GM12891 (cell line): ENCODE measurements at regions not wholly inside any gene's neighbourhood (a gene's known extent, or its start where the extent isn't known, plus 50 kb on each side); places are given as distances from the start of the nearest gene placed in this dataset.

ENCODE experiments used
- DNase-seq: peaks from one replicate; pipeline ENCODE4 v3.0.0; 2011; ENCODE audit warnings: low spot score; ENCODE audit not compliant: insufficient read length
- FAIRE-seq: peaks from 2 replicates; lab custom pipeline; 2011; peaks lifted over from hg19 to GRCh38; lab: Jason Lieb, UNC
- PAX5 ChIP-seq: IDR thresholded peaks from 2 replicates; pipeline ENCODE4 v1.6.1; 2011; ENCODE audit warnings: low read length, moderate library complexity, mild to moderate bottlenecking; ENCODE audit not compliant: insufficient read depth, severe bottlenecking
- POLR2A ChIP-seq: IDR thresholded peaks from 2 replicates; pipeline ENCODE4 v1.6.1; 2011; ENCODE audit warnings: low read depth, low read length, control low read depth
- POLR2AphosphoS5 ChIP-seq: IDR thresholded peaks from 2 replicates; pipeline ENCODE4 v1.6.1; 2011; ENCODE audit warnings: low read depth, low read length, control low read depth
- POU2F2 ChIP-seq: IDR thresholded peaks from 2 replicates; pipeline ENCODE4 v1.6.1; 2011; ENCODE audit warnings: low read depth, mild to moderate bottlenecking, control low read depth, low read length, moderate library complexity
- SPI1 ChIP-seq: IDR thresholded peaks from 2 replicates; pipeline ENCODE4 v1.6.1; 2011; ENCODE audit warnings: low read depth, low read length, control low read depth
- TAF1 ChIP-seq: IDR thresholded peaks from 2 replicates; pipeline ENCODE4 v1.6.1; 2011; ENCODE audit warnings: low read depth, low read length, control low read depth

GRCh38 chr12:24127919-24128721 lies 178.7 kb upstream of the SOX5 start:
- FAIRE-seq (peak; percentile 28), DNase-seq (no peak)
- no peak for TF ChIP-seq POLR2AphosphoS5
- no peak for TF ChIP-seq PAX5
- TF ChIP-seq TAF1: no peak
- TF ChIP-seq SPI1: no peak
- TF ChIP-seq POLR2A: no peak
- no peak for TF ChIP-seq POU2F2

DNA sequence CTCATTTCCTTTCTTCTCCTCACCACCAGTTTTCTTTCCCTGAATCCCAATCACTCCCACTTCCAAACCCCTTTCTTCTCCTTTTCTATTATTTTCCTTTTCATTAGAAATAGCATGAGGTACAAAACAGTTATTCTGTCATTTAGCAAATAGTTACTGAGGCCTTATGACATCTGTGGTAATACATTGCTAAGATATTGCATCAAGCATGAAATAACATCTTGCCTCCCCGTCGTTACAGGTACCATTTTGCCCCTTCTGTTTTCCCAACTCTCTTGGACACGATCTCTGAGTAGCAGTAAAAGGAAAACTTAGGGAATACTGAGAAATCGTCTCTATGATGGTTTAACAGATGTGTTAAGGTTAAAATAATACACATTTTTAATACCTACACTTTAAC lies 175.8 kb upstream of the SOX5 start:
- FAIRE-seq: no peak
- TF ChIP-seq POU2F2 (no peak), POLR2AphosphoS5 (no peak), PAX5 (no peak), SPI1 (no peak), POLR2A (no peak), TAF1 (no peak)
- no peak for DNase-seq

DNA sequence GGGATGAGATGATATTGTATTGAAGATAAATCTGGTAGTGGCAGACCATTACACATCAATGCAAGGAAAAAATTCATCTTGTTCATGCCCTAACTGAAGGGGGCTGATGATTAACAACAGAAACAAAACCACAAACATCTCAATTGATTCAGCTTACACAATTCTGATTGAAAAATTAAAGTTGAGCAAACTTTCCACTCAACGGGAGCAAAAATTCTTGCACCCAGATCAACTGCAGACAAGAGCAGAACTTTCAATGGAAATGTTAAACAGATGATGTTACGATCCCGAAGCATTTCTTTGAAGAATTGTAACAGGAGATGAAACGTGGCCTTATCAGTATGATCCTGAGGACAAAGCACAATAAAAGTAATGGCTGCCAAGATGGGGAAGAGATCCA lies 172.4 kb upstream of the SOX5 start:
- no peak for FAIRE-seq
- TF ChIP-seq TAF1: no peak
- no peak for TF ChIP-seq POLR2A
- no peak for TF ChIP-seq PAX5
- no peak for TF ChIP-seq SPI1
- no peak for TF ChIP-seq POU2F2
- TF ChIP-seq POLR2AphosphoS5: no peak

GRCh38 chr12:24118668-24119067 lies 169.2 kb upstream of the SOX5 start:
- TF ChIP-seq TAF1 (no peak), POU2F2 (no peak), POLR2AphosphoS5 (no peak), PAX5 (no peak), SPI1 (no peak), POLR2A (no peak)
- no peak for FAIRE-seq
- no peak for DNase-seq

More for the DNA sequence above, 172.4 kb upstream of the SOX5 start:
- no peak for DNase-seq

DNA sequence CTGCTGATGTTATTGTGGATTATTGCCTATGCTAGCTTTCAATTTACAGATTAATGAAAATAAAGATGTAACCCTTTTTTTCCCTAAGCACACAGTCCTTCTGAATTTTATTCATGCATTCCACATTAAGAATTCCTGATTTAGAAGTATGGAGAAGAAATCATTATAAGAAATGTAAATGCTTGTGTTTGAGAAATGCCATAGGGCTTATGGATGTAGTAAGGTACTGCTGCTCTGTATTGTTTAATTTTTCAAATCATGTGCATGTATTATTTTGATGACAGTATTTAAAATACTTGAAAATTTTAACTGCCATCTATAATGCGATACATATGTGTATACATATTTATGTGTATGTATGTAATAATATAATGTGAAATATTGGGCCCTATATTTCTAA lies 167.1 kb upstream of the SOX5 start:
- DNase-seq (no peak), FAIRE-seq (no peak)
- no peak for TF ChIP-seq SPI1
- TF ChIP-seq POLR2AphosphoS5: no peak
- no peak for TF ChIP-seq PAX5
- no peak for TF ChIP-seq POU2F2
- TF ChIP-seq POLR2A: no peak
- TF ChIP-seq TAF1: no peak

DNA sequence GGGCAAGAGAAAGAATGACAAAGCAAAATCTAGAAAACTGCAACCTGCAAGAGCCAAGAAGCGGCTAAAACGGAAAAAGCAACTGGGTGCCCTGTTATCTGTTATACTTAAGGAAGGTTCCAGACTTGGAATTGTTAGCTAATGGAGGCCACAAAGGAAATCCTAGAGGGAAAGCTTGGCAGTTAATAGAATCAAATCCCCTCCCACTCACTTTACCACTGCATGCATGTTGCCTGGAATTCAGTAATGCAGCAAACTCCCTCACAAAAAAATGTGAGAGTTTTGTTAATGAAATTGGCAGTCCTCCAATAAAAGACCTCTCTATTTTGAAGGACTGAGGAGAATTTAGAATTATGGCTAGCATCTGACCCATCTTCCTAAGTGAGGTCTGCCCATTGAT lies 164.2 kb upstream of the SOX5 start:
- DNase-seq (no peak), FAIRE-seq (no peak)
- TF ChIP-seq SPI1 (no peak), POLR2A (no peak), POU2F2 (no peak)

- no peak for DNase-seq
- FAIRE-seq: no peak
- no peak for TF ChIP-seq PAX5
- no peak for TF ChIP-seq POU2F2
- TF ChIP-seq POLR2AphosphoS5: no peak
- TF ChIP-seq SPI1: no peak
- TF ChIP-seq POLR2A: no peak
- no peak for TF ChIP-seq TAF1
Measured at GRCh38 chr12:24111616-24112015, 162.1 kb upstream of the SOX5 start.

- TF ChIP-seq POLR2AphosphoS5 (no peak), TAF1 (no peak), SPI1 (no peak), POU2F2 (no peak), POLR2A (no peak), PAX5 (no peak)
- DNase-seq (no peak), FAIRE-seq (no peak)
Measured at GRCh38 chr12:24111086-24111485, 161.6 kb upstream of the SOX5 start.

GRCh38 chr12:24109381-24110039 lies 160.0 kb upstream of the SOX5 start:
- TF ChIP-seq POLR2AphosphoS5 (no peak), POU2F2 (peak; percentile 79; the same call in 1 of the 2 replicates)
- peak; percentile 13 for DNase-seq
- no peak for FAIRE-seq

DNA sequence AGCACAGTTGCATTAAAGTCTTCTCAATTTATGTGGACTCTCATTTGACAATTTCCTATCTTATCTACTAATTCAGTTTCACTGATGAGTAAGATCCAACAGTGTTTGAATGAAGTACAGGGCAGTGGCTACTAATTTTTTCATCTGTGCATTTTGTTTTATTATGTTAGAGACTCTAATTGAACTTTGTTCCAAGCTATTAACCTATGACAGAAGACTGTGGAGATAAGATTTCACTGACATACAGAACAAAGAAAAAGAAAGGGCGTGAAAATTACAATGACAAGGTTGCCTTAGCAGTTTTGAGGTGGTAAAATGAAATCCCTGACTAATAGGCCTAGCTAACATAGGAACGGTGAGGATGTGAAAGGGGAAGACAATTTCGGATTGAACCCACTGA lies 153.2 kb upstream of the SOX5 start:
- DNase-seq (no peak), FAIRE-seq (no peak)
- TF ChIP-seq POU2F2: no peak
- TF ChIP-seq SPI1: no peak
- TF ChIP-seq TAF1: no peak
- TF ChIP-seq POLR2A: no peak
